Cardiac septum (tissue), 1 donor: ENCODE measurements at regions not wholly inside any gene's neighbourhood (a gene's known extent, or its start where the extent isn't known, plus 50 kb on each side); places are given as distances from the start of the nearest gene placed in this dataset.

Experiments used
- DNase-seq: peaks from one replicate; pipeline ENCODE4 v3.0.0-alpha.2; 2020; ENCODE audit warnings: low spot score
- intact Hi-C: fragments of 100-400 bp; cut with DNase I; formaldehyde crosslinking; loops from one replicate; pipeline ENCODE4 v1.14.0; 2022
- donor health status: DM: no; HTN: no; CAD: no.

DNA sequence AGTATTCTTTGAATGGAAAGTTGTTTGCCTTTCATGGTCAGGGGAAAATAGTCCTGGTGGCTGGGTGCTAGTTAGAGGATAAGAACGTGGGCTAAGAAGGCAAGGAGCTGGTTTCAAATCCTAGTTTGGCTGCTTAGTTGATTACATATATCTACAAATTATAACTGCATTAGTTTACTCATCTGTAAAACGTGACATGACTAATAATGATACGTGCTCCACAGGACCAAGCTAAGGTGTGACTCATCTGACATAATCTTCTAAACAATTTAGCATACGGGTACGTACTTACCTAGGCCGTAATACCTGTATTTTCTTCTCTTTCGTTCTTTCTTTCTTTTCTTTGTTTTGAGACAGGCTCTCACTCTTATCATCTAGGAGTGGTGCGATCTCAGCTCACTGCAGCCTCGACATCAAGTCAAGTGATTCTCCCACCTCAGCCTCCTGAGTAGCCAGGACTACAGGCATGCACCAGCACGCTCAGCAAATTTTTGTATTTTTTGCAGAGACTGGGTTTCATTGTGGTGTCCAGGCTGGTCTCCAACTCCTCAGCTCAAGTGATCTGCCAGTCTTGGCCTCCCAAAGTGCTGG lies 1274.2 kb upstream of the GJE1 start:
- DNase-seq, result no peak
- intact Hi-C loops, result no loop called here

DNA sequence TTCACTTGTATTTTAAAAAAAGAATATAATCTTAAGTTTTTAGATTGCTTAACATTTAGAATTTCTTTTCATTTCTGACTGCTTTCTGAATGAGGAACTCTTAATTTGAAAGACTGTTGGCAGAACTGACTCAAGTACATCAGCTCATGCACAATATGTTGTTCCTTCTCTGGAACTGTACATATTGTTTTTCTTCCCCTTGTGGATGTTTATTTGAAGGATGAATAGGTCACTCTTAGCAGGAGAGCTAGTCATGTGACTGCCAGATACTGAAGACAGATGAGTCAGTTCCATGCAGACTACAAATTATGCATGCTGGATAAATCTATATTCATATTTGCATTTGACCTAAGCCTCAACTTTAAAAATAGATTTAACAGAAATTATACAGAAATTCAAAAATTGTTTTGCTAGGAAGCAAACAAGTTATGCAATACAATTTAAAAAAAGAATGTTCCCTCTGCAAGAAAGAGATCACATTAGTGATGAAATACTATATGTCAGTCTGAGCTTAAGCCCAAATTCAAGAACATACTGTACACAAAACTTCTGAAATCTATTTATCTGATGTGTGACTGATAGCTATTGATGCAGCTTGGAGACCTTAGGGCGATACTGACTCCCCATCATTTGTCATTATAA lies 1274.9 kb upstream of the GJE1 start:
- no peak for DNase-seq
- intact Hi-C loops, result no loop called here

DNA sequence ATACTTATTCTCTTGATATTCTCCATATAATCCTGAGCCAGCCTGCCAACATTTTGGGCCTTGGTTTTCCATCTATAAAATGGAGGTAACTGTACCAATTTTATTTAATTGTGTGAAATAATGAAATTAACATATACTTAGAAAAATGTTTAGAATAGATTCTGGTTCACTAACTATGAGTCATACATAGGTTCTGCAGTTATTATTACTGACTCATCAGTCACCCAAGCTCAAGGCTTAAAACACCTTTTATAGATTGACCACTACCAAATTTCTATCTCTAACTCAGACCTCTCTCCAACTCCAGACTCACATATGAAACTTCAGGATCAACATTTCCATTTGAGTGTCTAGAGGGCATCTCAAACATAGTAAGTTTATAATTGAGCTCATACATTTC lies 1277.2 kb upstream of the GJE1 start:
- DNase-seq, result no peak
- intact Hi-C loops, result no loop called here

DNA sequence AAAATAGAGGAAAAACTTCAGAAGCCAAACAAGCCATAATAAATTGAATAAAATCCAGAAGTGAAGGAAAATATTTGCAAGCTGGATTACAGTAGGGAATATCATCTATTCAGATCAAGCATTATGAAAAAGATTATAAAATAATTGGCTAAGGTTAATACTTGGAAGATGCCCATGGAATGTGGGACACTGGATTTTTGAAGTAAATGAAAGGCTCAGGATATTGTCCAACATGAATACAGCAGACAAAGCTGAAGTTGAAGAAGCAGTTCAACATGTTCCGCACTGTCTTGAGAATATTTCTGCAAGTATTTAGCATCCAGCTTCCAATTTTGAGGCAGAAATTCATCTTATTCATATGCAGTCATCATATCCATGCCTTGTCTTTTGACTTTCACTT lies 1278.4 kb upstream of the GJE1 start:
- intact Hi-C loops, result no loop called here
- DNase-seq, result no peak

DNA sequence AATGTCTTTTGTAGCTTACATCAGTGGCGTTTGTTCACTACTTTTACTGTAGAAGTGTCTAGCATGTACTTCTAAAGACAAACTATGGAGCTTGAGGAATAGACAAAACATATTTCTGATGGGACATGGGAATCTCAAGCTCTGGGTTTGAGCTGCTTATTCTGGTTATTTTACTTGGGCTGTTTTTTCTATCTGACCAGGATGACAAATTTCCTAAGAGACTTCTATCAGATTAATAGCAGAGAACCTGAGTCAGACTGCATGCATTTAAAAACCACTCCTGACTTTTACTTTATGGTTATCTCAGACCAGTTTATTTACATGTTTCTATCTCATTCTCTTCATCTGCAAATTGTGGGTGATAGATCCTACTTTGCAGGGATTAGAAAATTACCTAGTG lies 1282.3 kb upstream of the GJE1 start:
- no peak for DNase-seq
- intact Hi-C loops, result no loop called here

DNA sequence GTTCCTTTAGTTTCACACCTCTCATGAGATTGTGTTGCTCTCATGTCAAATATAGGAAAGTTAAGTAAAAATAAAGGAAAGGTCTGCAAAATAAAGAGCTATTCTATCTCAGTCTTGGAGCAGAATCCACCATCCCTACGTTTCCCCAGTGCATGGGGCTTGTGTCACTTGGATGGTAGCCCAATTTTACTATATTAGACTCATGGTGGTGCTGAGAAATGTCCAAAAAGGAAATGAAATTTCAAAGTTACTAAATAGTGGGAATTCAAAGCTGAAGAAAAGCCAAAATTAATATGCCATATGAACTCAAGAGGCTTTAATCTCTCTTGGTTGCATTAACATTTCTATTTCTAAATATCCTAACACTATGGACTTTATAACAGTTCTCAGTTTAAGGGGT lies 1283.3 kb upstream of the GJE1 start:
- intact Hi-C loops, result no loop called here
- no peak for DNase-seq

DNA sequence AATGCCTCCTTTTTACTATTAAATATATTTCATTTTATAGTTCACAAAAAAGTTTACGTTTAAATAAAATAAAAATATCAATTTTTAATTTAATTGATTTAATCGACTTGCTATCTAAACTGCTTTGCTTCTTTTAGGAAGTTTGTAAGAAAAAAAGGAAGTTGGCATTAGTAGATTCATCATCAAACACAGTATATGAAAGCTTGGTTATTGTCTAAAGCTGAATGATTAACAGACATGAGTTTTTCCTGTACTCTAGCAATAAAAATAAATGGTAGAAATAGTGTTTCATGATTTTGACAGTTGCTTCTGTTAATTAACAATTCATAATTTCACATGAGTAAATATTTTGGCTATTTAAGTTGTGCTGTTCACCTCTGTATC lies 1285.5 kb upstream of the GJE1 start:
- intact Hi-C loops, result no loop called here
- no peak for DNase-seq

DNA sequence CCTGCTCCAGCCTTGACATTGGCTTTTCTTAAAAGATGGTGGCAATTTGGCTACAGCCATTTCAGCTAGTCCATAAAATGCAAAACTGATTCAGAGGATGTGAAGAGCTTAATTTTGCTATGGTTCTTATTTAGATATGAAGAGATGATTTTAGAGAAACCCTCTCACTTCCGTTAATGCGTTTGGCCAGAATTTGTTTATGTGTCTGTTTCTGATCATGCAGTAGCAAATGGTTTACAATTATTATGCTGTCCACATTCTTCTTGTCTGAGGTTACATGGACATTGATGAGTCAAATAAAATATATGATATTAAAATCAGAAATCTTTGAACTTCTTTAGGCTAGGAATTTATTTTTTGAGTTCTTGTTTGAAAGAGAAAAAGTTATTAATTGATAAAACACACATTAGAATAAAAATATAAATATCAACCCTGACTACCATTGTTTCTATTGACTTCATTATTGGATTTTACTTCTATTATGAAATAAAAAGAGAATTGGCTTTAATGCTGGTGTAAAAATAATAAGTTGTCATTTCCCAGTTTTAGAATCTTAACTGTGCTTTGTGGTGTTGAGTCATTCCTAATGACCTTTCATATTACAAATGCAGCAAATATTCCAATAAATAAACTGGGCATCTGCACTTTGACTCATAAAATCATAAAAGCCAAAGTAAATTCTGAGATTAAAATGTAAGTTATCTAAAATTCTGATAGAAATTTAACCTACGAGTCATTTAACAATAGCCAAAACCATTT lies 1286.0 kb upstream of the GJE1 start:
- intact Hi-C loops, result no loop called here
- DNase-seq, result no peak

DNA sequence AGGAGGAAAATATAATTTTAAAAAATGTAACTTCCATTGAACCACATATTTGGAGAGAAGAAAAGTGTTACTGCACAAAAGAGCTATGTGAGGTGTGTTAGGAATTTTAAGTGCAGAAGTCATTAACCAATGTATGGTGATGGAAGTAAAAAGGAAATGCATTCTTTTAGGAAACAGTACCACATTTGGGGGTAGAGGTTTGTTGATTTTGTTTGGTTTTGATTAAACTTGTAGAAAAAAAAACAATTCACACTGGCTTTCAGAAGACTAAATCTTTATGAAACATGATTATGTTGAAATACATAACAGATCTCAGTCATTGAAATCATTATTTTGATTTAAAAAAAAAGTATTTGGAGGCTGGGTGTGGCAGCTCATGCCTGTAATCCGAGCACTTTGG lies 1287.0 kb upstream of the GJE1 start:
- intact Hi-C loops, result no loop called here
- no peak for DNase-seq

DNA sequence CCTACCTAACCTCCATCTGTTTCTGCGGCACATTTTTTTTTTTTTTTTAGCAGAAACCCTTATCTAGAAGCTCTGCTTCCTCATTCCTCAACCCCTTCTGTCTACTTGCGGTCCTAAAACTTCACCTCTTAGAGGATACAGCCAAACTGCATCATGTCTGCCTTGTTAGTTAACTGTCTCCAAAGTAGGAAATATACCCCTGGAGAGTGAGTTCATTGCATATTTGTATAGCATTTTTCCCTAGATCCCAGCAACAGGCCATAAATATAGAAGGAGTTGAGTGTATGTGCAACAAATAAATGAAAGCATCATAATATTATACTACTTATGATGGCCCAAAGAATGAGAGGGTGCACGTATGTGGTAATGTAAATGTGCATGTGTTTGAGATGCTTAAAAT lies 1288.6 kb upstream of the GJE1 start:
- no peak for DNase-seq
- intact Hi-C loops, result no loop called here

DNA sequence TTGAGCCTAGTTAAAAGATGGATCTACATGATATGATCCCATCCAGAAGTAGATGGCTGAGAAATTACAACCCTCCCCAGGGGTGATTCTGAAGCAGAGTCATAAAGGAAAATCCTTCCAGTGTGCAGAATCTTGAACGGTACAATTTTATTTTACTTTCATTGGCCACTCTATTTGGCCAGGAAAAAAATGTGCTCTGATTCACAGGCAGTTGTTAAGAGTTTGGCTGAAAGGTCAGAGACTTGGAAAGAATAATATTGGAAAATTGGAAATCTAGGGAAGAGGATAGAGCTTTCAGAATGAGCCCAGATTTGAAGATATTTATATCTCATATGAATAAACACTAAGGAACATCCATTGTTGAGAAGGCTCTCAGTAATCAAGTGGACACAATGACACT lies 1299.3 kb upstream of the GJE1 start:
- intact Hi-C loops, result no loop called here
- no peak for DNase-seq

DNA sequence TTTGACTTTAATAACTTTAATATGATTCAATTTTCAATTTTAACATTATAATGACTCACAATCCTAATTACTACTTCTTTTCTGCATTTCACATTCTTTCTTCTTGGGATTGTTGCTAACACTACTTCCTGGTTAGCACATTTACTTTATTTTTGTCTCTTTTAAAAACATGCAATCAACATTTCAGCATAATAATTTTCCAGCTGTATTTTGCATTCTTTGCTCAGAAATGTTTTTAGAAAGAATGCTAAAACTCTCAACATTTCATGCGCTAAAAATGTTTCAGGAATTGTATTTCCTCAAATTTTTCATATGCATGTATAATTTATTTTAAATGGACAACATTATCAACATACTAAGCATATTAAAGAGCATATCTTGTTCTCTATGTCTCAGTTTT lies 1302.1 kb upstream of the GJE1 start:
- intact Hi-C loops, result no loop called here
- DNase-seq, result no peak

DNA sequence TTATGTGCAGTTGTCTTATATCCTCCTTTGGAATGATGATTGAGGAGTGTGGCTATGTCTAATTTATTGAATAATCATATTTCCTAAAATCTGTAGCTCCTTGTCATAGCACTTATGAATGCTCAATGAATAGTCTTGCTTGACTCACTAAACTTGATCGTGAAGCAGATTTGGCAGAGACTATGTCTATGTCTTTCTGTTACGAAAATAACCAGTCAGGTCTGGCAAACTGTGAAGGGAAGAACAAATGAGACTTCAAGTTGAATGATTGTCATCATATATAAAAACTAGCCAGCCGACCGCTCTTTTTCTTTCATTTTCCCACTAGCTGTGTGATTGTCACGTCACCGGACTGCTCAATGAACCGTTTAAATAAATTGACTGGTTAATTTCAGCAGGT lies 1303.9 kb upstream of the GJE1 start:
- intact Hi-C loops, result no loop called here
- DNase-seq, result no peak

DNA sequence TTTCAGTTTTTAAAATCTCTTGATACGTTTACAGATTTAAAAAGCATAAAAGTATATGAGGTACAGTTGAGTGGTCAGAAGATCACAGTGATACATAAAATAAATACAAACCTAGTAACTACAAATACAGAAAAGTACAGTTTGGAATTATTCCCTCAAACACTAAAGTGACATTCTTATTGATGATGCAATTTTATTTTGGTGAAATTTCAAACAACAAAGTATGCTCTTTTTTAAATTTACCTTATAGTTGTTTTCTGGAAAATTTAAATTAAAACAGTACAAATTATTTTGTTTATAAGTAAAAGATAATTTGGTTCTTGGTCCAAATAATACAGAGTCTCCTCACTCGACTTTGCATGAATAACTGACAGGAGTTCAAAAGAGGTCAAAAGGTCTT lies 1305.1 kb upstream of the GJE1 start:
- no peak for DNase-seq
- intact Hi-C loops, result no loop called here

DNA sequence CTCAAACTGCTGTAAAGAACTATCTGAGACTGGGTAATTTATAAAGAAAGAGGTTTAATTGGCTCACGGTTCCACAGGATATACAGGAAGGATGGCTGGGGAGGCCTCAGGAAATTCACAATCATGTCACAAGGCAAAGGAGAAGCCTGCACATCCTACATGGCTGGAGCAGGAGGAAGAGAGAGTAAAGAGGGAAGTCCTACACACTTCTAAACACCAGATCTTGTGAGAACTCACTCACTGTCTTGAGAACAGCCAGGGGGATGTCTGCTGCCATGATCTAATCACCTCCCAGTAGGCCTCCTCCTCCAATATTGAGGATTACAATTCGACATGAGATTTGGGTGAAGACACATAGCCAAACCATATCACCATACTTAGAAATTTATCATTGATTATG lies 1307.0 kb upstream of the GJE1 start:
- intact Hi-C loops, result no loop called here
- DNase-seq, result no peak

DNA sequence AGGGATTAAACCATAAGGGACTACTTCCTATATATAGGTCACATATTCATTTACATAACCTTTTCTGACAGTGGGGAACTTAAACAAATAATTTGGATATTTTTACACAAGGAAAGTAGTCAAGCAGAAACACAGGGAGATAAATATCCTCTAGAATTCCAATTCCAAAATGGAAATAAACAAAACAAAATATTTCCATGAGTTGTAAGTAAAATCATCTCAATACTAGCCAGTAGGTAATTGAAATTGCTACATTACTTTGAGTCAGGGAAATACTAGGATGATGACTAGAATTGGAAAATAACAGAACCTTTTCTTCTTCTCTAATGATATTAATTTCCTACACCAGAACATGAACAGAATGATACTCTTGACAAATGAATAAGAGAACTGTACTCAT lies 1308.1 kb upstream of the GJE1 start:
- intact Hi-C loops, result no loop called here
- no peak for DNase-seq

DNA sequence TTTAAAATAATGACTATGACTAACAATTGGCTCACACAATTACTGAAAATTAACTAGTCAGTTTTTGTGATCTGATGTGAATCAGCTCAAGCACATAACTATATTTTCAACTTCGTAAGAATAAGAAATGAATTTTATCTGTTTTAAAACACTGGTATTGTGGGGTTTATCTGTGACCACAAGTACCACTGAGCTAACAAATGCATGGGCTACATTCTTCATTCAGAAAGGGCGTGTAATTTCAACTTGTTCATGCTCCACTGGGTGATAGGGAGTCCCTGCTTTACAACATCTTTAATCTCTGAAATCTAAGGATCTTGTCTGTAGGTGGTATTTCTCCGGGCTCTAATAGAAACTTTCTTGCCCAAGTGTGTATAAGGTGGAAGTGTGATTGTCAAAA lies 1311.5 kb upstream of the GJE1 start:
- intact Hi-C loops, result no loop called here
- no peak for DNase-seq

DNA sequence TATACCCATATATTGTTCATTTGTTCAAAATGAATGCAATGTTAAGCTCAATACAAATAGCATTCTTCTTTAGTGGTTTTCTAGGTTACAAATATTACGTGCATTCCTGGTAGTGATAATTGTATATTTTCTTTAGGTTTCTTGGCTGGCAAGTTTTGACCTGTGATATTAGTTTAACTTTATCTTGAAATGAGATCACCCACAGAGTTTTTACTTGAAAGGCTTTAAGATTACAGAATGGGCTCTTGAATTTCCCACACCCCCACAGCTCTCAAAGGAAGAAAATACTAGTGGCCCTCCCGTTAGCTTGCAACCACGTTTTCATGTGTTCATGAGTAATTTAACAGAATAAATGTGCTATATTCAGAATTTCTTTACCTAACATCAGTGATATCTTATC lies 1315.5 kb upstream of the GJE1 start:
- DNase-seq, result no peak
- intact Hi-C loops, result no loop called here

DNA sequence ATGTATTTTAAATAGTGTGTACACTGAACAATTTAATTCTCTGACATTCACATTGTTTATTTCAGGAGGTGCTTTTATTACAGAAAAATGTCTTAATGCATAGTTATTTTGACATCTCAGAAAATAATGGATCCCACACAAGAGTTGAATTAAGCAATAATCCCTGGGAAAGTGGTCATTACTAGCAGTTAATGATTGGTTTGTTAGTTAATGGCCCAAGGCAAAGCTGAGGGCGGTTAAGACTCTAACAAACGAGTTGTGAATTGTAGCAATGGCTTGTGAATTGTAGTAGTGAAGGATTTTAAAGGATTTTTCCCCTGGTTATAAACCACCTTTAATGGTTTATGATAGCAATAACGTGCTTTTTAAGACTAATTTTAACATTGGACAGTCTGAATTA lies 1316.0 kb upstream of the GJE1 start:
- intact Hi-C loops, result no loop called here

DNA sequence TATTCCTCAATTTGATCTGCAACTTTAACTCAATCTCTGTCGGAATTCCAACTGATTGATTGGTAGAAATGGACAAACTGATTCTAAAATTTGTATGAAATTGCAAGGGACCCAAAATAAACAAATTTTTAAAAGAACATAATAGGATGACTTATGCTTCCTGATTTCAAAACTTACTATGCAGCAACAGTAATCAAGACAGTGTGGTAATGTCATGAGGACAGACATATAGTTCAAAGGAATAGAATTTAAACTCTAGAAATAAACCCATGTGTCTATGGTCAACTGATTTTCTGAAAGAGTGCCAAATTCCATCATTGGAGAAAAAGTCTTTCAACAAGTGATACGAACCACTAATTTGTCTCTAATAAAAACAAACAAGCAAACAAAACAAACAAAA lies 1320.1 kb upstream of the GJE1 start:
- intact Hi-C loops, result no loop called here

More for the DNA sequence above, 1316.0 kb upstream of the GJE1 start:
- no peak for DNase-seq

DNA sequence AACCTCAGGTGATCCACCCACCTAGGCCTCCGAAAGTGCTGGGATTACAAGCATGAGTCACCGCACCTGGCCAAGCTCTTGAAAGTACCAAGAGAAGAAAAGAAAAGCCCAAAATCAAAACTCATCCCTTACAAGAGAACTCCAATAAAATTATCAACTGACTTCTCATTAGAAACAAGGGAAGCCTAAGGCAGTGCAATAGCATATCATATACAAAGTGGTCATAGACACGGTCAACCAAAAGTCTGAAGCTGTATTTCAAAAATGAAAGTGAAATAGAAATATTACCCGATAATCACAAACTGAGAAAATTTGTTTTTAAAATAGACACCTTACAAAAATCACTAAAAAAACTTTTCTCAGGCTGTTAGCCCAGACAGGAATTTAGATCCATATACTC lies 1321.1 kb upstream of the GJE1 start:
- intact Hi-C loops, result no loop called here
- DNase-seq, result no peak

More for the DNA sequence above, 1320.1 kb upstream of the GJE1 start:
- no peak for DNase-seq
